ENCODE measurements at regions not wholly inside any gene's neighbourhood (a gene's known extent, or its start where the extent isn't known, plus 50 kb on each side); places are given as distances from the start of the nearest gene placed in this dataset.
A peak's percentile ranks its signal among the peaks of the same experiment; 100 is the strongest.

DNA sequence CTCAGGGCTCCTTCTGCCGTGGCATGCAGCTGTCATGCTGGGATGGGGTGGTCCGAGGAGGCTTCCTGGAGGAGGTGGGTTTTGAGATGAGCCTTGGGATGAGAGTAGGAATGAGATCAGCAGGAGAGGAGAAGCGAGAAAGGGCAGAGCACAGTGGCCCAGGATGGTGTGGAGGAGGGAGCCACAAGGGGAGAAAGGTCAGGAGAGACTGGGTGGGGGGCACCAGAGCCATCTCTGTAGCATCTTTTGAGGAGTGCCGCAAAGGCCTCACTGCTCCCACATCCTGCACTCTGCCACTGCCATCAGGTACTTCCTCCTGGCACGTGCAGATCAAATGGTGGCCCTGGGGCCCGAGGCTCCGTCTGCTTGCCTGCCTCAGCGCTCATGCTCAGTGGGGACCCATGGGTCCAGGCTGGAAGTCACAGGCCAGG, 150.2 kb downstream of the MACROH2A1 start:
- TF ChIP-seq, protein P1, sequence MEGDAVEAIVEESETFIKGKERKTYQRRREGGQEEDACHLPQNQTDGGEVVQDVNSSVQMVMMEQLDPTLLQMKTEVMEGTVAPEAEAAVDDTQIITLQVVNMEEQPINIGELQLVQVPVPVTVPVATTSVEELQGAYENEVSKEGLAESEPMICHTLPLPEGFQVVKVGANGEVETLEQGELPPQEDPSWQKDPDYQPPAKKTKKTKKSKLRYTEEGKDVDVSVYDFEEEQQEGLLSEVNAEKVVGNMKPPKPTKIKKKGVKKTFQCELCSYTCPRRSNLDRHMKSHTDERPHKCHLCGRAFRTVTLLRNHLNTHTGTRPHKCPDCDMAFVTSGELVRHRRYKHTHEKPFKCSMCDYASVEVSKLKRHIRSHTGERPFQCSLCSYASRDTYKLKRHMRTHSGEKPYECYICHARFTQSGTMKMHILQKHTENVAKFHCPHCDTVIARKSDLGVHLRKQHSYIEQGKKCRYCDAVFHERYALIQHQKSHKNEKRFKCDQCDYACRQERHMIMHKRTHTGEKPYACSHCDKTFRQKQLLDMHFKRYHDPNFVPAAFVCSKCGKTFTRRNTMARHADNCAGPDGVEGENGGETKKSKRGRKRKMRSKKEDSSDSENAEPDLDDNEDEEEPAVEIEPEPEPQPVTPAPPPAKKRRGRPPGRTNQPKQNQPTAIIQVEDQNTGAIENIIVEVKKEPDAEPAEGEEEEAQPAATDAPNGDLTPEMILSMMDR (IDR thresholded peaks at IDR 0.05), result no peak
- H3K36me3 ChIP-seq, result no peaks in the 10 kb centered on the region
- H3K27me3 ChIP-seq, result no peaks in the 10 kb centered on the region
- H3K4me3 ChIP-seq, result no peak overlapping the region
- no peaks in the 10 kb centered on the region for H3K4me1 ChIP-seq
- ATAC-seq (no peak), FAIRE-seq (no peak), DNase-seq (no peak)
- 83 to 85% methylated on average over 8 of the region's 8 CpGs for WGBS, 2 donors
- no peak overlapping the region for H3K27ac ChIP-seq
- no peaks in the 10 kb centered on the region for H3K9me3 ChIP-seq
- intact Hi-C loops (cut with DNase I), result no loop called here

DNA sequence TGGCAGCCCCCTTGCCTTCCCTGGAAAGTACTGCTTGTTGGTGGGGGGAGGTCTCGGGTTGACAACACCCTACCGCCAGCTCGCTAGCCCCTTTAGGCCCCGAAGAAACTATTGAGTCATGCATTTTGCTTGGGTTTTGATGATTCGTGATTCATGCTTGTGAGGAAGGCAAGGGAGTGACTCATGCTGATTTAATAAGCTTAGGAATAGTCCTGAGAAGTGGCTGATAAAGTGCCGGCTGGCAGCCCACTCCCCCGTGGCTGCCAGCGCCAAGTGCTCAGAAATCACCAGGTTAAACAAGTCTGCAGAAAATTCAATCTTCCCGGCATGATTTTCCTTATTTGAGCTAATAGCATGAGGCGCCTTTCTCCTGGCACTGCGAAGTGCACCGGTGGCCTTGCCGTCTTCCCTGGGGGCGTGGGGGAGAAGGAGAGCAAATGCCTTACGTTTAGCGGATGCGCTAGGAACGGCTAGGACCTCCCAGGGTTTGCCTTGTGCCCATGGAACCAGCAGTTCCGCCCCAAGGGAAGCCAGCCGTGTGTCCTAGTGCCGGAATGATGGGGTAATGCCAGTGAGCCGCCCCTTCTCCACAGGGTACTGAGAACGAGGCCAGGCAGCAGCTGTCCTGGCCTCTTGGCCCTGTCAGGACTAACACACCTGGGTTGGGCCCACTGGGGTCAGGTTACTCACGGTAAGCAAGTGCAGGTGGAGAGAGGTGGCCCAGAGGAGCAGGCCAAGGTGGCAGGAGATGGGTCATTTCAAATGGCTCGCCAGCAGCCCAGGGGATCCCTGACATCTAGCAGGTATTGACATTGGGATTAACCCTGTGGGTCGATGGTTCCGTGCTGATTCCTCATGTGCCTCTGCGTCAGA, 151.9 kb downstream of the MACROH2A1 start:
- FAIRE-seq, result no peak
- WGBS, 2 donors, result 56 to 62% methylated on average over 28 of the region's 28 CpGs

DNA sequence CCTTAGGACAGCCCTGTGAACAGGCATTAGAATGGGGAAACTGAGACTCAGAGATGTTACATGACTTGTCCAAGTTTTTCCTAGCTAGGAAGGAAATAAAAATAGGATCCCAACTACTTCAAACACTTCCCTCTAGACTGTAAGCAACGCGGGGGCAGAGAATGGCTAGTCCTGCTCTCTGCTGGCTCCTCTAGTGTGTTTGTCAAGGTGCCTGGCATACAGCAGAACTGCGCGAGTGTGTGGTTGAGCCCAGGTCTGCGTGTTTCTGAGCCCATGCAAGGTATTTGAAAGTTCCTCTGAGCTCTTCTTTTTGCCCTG, 152.5 kb downstream of the MACROH2A1 start:
- Histone ChIP-seq H3K9me3 (no peaks in the 10 kb centered on the region), H3K4me3 (no peak overlapping the region), H3K27me3 (no peaks in the 10 kb centered on the region), H3K4me1 (no peaks in the 10 kb centered on the region), H3K27ac (no peak overlapping the region), H3K36me3 (no peaks in the 10 kb centered on the region)
- intact Hi-C loops (cut with DNase I), result no loop called here
- ATAC-seq, result no peak
- FAIRE-seq, result no peak
- WGBS, 2 donors, result 82 to 83% methylated on average over 5 of the region's 5 CpGs
- TF ChIP-seq, protein P1 (IDR thresholded peaks at IDR 0.05), result no peak
- DNase-seq, result peak in 1 of 6 donors; percentile 0

More for the DNA sequence above, 151.9 kb downstream of the MACROH2A1 start:
- Histone ChIP-seq H3K4me1 (no peaks in the 10 kb centered on the region), H3K4me3 (no peak overlapping the region), H3K27me3 (no peaks in the 10 kb centered on the region), H3K36me3 (no peaks in the 10 kb centered on the region), H3K27ac (no peak overlapping the region), H3K9me3 (no peaks in the 10 kb centered on the region)
- TF ChIP-seq, protein P1 (IDR thresholded peaks at IDR 0.05), result no peak
- intact Hi-C loops (cut with DNase I), result no loop called here
- ATAC-seq (peak in 2 of 4 donors; percentile 42 to 49), DNase-seq (peak in 1 of 6 donors; percentile 1)

DNA sequence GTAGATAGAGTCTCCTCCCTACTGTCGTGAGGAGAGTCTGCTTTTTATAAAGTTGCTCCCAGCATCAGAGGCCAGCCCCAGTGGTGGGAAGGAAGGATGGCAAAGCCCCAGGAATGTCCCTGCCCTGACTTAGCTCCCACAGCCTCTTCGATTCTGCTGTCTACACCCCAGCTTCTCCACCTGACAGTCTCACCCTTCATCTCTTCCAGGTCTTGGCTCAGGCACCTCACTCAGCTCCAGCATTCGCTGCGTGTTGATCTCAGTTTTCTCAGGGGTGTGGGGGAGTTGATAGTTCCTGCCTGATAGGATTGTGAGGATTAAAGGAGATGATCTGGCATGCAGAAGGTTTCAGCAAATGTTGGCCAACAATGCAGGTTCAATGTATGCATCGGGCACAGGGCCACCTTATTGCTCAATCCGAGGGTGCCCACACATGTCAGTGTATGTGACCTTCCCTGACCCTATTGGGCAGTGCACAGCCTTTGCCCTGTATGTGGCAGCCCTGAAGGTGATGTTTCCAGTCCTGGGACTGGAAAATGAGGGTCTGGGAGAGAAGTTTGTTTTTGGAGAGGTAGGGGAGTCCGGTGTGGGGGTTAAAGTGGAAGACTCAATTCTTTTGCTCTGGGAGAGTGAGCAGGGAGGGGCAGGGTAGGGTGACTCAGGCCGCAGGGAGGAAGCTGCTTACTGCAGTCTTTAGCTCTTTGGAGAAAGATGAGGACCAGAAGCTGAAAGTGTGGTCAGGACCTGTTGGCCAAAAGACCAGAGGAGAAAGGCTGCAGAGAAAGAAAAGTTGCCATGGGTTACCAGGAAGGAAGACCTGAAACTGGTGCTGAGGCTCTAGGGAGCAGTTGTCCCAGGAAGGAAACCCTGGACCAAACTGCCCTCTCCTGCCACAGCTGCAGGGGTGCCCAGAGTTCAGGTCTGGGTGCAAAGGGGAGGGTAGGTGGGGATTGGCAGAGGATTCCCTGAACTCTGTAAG, 153.2 kb downstream of the MACROH2A1 start:
- no peaks in the 10 kb centered on the region for H3K4me1 ChIP-seq
- H3K4me3 ChIP-seq, result no peak overlapping the region
- TF ChIP-seq, protein P1 (IDR thresholded peaks at IDR 0.05), result no peak
- H3K27me3 ChIP-seq, result no peaks in the 10 kb centered on the region
- ATAC-seq (peak in 2 of 4 donors; percentile 34 to 41), DNase-seq (peak in 1 of 6 donors; percentile 4), FAIRE-seq (no peak)
- WGBS, 2 donors, result 61 to 70% methylated on average over 8 of the region's 8 CpGs
- intact Hi-C loops (cut with DNase I), result no loop called here
- no peak overlapping the region for H3K27ac ChIP-seq
- no peaks in the 10 kb centered on the region for H3K9me3 ChIP-seq
- no peaks in the 10 kb centered on the region for H3K36me3 ChIP-seq

All from pancreas (tissue), 10 donors.